ENCODE measurements at regions not wholly inside any gene's neighbourhood (a gene's known extent, or its start where the extent isn't known, plus 50 kb on each side); places are given as distances from the start of the nearest gene placed in this dataset.

- no peak for TF ChIP-seq CTCF (IDR thresholded peaks at IDR 0.05 in 8 of 11, conservative IDR thresholded peaks at IDR 0.05 in 3 of 11)
- TF ChIP-seq POLR2A (IDR thresholded peaks at IDR 0.05): no peak
- TF ChIP-seq POLR2AphosphoS5 (IDR thresholded peaks at IDR 0.05): peak in 1 of 3 donors; percentile 15
These were observed 142.4 kb downstream of the DDX1 start for GRCh38 chr2:15733867-15734673.

Measured in spleen (tissue), 7 donors.